HUES6 (cell line): ENCODE measurements at regions not wholly inside any gene's neighbourhood (a gene's known extent, or its start where the extent isn't known, plus 50 kb on each side); places are given as distances from the start of the nearest gene placed in this dataset.
A peak's percentile ranks its signal among the peaks of the same experiment; 100 is the strongest.

Experiments
- H3K27ac ChIP-seq: 2 replicates; pipeline ENCODE4 v1.7.0; 2013; ENCODE audit warnings: low read depth, mild to moderate bottlenecking, low read length, inconsistent platforms
- H3K27me3 ChIP-seq: 2 replicates; pipeline ENCODE4 v1.6.1; 2013; ENCODE audit warnings: low read length; ENCODE audit not compliant: control insufficient read depth, insufficient read depth
- H3K36me3 ChIP-seq: 2 replicates; pipeline ENCODE4 v1.6.1; 2013; ENCODE audit warnings: low read length; ENCODE audit not compliant: control insufficient read depth, insufficient read depth
- H3K4me1 ChIP-seq: 2 replicates; pipeline ENCODE4 v1.6.1; 2013; ENCODE audit warnings: low read length; ENCODE audit not compliant: control insufficient read depth, insufficient read depth
- H3K4me3 ChIP-seq: 2 replicates; pipeline ENCODE4 v1.5.1; 2013; ENCODE audit warnings: low read depth, low read length
- H3K9ac ChIP-seq: one replicate; pipeline ENCODE4 v1.6.1; 2013; ENCODE audit warnings: mild to moderate bottlenecking, low read length
- H3K9me3 ChIP-seq: 2 replicates; pipeline ENCODE4 v1.6.1; 2013; ENCODE audit warnings: low read depth, low read length; ENCODE audit not compliant: control insufficient read depth, insufficient read depth

- no peaks in the 10 kb centered on the region for H3K9me3 ChIP-seq
- H3K27ac ChIP-seq, result no peak overlapping the region
- 0 out of 2 replicates have a peak, but pooled peaks cover 9% of the 10 kb centered on the region for H3K4me1 ChIP-seq
- no peaks in the 10 kb centered on the region for H3K27me3 ChIP-seq
- H3K4me3 ChIP-seq, result no peak overlapping the region
- H3K9ac ChIP-seq, result no peak overlapping the region
- no peaks in the 10 kb centered on the region for H3K36me3 ChIP-seq
Measured at GRCh38 chr6:134525190-134525868, 207.4 kb upstream of the SGK1 start.

- H3K36me3 ChIP-seq, result no peaks in the 10 kb centered on the region
- no peaks in the 10 kb centered on the region for H3K9me3 ChIP-seq
- H3K4me1 ChIP-seq, result 0 out of 2 replicates have a peak, but pooled peaks cover 9% of the 10 kb centered on the region
- H3K27ac ChIP-seq, result no peak overlapping the region
- H3K4me3 ChIP-seq, result no peak overlapping the region
- H3K9ac ChIP-seq, result no peak overlapping the region
- H3K27me3 ChIP-seq, result no peaks in the 10 kb centered on the region
Measured at GRCh38 chr6:134523903-134524650, 206.2 kb upstream of the SGK1 start.

- Histone ChIP-seq H3K4me1 (peaks cover 11% of the 10 kb centered on the region; the same call in 1 of the 2 replicates), H3K27me3 (no peaks in the 10 kb centered on the region), H3K9me3 (no peaks in the 10 kb centered on the region), H3K4me3 (no peak overlapping the region), H3K27ac (no peak overlapping the region), H3K36me3 (no peaks in the 10 kb centered on the region), H3K9ac (no peak overlapping the region)
Measured at GRCh38 chr6:134523051-134523450, 205.1 kb upstream of the SGK1 start.

GRCh38 chr6:134521116-134521501 is 203.2 kb upstream of the SGK1 start:
- Histone ChIP-seq H3K27ac (no peak overlapping the region), H3K9ac (no peak overlapping the region), H3K4me1 (peaks cover 19% of the 10 kb centered on the region), H3K36me3 (no peaks in the 10 kb centered on the region), H3K9me3 (no peaks in the 10 kb centered on the region), H3K4me3 (no peak overlapping the region), H3K27me3 (no peaks in the 10 kb centered on the region)

GRCh38 chr6:134520181-134521115 is 202.5 kb upstream of the SGK1 start:
- Histone ChIP-seq H3K27ac (no peak overlapping the region), H3K9me3 (no peaks in the 10 kb centered on the region), H3K9ac (no peak overlapping the region), H3K4me1 (peaks cover 19% of the 10 kb centered on the region), H3K27me3 (no peaks in the 10 kb centered on the region), H3K4me3 (no peak overlapping the region), H3K36me3 (no peaks in the 10 kb centered on the region)

- no peaks in the 10 kb centered on the region for H3K27me3 ChIP-seq
- H3K36me3 ChIP-seq, result no peaks in the 10 kb centered on the region
- no peak overlapping the region for H3K9ac ChIP-seq
- H3K4me1 ChIP-seq, result peaks cover 19% of the 10 kb centered on the region
- no peak overlapping the region for H3K27ac ChIP-seq
- no peaks in the 10 kb centered on the region for H3K9me3 ChIP-seq
- H3K4me3 ChIP-seq, result no peak overlapping the region
Measured at GRCh38 chr6:134519465-134519864, 201.6 kb upstream of the SGK1 start.

- Histone ChIP-seq H3K9me3 (no peaks in the 10 kb centered on the region), H3K4me3 (peak overlapping the region; percentile 41; the same call in 1 of the 2 replicates), H3K27ac (no peak overlapping the region), H3K27me3 (no peaks in the 10 kb centered on the region), H3K9ac (no peak overlapping the region), H3K4me1 (peaks cover 20% of the 10 kb centered on the region), H3K36me3 (no peaks in the 10 kb centered on the region)
Measured at GRCh38 chr6:134517868-134518267, 200.0 kb upstream of the SGK1 start.

GRCh38 chr6:134517145-134517658 is 199.3 kb upstream of the SGK1 start:
- Histone ChIP-seq H3K27ac (no peak overlapping the region), H3K9ac (no peak overlapping the region), H3K4me3 (peak overlapping the region; percentile 41), H3K27me3 (no peaks in the 10 kb centered on the region), H3K4me1 (peaks cover 23% of the 10 kb centered on the region), H3K9me3 (no peaks in the 10 kb centered on the region), H3K36me3 (no peaks in the 10 kb centered on the region)

GRCh38 chr6:134516582-134516981 is 198.7 kb upstream of the SGK1 start:
- H3K27me3 ChIP-seq, result no peaks in the 10 kb centered on the region
- H3K9ac ChIP-seq, result no peak overlapping the region
- no peak overlapping the region for H3K4me3 ChIP-seq
- H3K9me3 ChIP-seq, result no peaks in the 10 kb centered on the region
- peaks cover 23% of the 10 kb centered on the region for H3K4me1 ChIP-seq
- H3K36me3 ChIP-seq, result no peaks in the 10 kb centered on the region
- H3K27ac ChIP-seq, result no peak overlapping the region

- H3K27me3 ChIP-seq, result no peaks in the 10 kb centered on the region
- H3K9me3 ChIP-seq, result no peaks in the 10 kb centered on the region
- H3K4me1 ChIP-seq, result peaks cover 23% of the 10 kb centered on the region
Measured at GRCh38 chr6:134515986-134516385, 198.1 kb upstream of the SGK1 start.

More at GRCh38 chr6:134515986-134516385, 198.1 kb upstream of the SGK1 start:
- Histone ChIP-seq H3K27ac (no peak overlapping the region), H3K4me3 (no peak overlapping the region), H3K9ac (no peak overlapping the region), H3K36me3 (no peaks in the 10 kb centered on the region)
